Endodermal cell (in vitro differentiated cells): ENCODE measurements at regions not wholly inside any gene's neighbourhood (a gene's known extent, or its start where the extent isn't known, plus 50 kb on each side); places are given as distances from the start of the nearest gene placed in this dataset.

Source experiments
- DNase-seq: peaks from one replicate; pipeline ENCODE4 v3.0.0-alpha.2; 2017
- H3K27ac ChIP-seq: 2 replicates; pipeline ENCODE4 v1.5.1; 2013; ENCODE audit warnings: mild to moderate bottlenecking, low read depth, low read length, moderate library complexity
- H3K27me3 ChIP-seq: 2 replicates; pipeline ENCODE4 v1.6.1; 2013; ENCODE audit warnings: mild to moderate bottlenecking, low read length, moderate library complexity; ENCODE audit not compliant: insufficient read depth, control insufficient read depth, poor library complexity, severe bottlenecking
- H3K36me3 ChIP-seq: 2 replicates; pipeline ENCODE4 v1.7.0; 2013; ENCODE audit warnings: mild to moderate bottlenecking, low read length, moderate library complexity; ENCODE audit not compliant: control insufficient read depth, insufficient read depth
- H3K4me1 ChIP-seq: one replicate; pipeline ENCODE4 v1.7.0; 2013; ENCODE audit warnings: low read length; ENCODE audit not compliant: control insufficient read depth, insufficient read depth
- H3K4me3 ChIP-seq: 2 replicates; pipeline ENCODE4 v1.5.1; 2013; ENCODE audit warnings: mild to moderate bottlenecking, low read length, moderate library complexity
- H3K9ac ChIP-seq: 2 replicates; pipeline ENCODE4 v1.6.1; 2013; ENCODE audit warnings: mild to moderate bottlenecking, low read length, moderate library complexity; ENCODE audit not compliant: poor library complexity, severe bottlenecking; ENCODE audit errors: extremely low read depth
- H3K9me3 ChIP-seq: 2 replicates; pipeline ENCODE4 v1.6.1; 2013; ENCODE audit warnings: mild to moderate bottlenecking, low read length, moderate library complexity; ENCODE audit not compliant: control insufficient read depth
- H3K27ac Mint-ChIP-seq: 2 replicates; pipeline ENCODE4 v1.8.0; 2020; ENCODE audit warnings: mixed read lengths
- H3K27me3 Mint-ChIP-seq: 2 replicates; pipeline ENCODE4 v1.8.0; 2021; ENCODE audit warnings: mild to moderate bottlenecking, mixed read lengths; ENCODE audit not compliant: insufficient read depth
- H3K36me3 Mint-ChIP-seq: 2 replicates; pipeline ENCODE4 v1.8.0; 2020; ENCODE audit warnings: low read depth, mixed read lengths
- H3K4me1 Mint-ChIP-seq: 2 replicates; pipeline ENCODE4 v1.8.0; 2020; ENCODE audit warnings: mixed read lengths
- H3K4me3 Mint-ChIP-seq: 2 replicates; pipeline ENCODE4 v1.8.0; 2020; ENCODE audit warnings: mild to moderate bottlenecking, moderate library complexity, mixed read lengths
- H3K9me3 Mint-ChIP-seq: 2 replicates; pipeline ENCODE4 v1.8.0; 2020; ENCODE audit warnings: mild to moderate bottlenecking, mixed read lengths
- CTCF ChIP-seq: fragments of 200-600 bp; sonication (generic); conservative IDR thresholded peaks from 2 replicates; pipeline ENCODE4 v1.5.0; 2021; ENCODE audit warnings: antibody characterized with exemption, mild to moderate bottlenecking
- WGBS, 2 experiments: methylation state at CpG; one replicate each; pipeline versions ENCODE4 v1.1.5 to v1.1.7; 2013; ENCODE audit warnings: missing lambda C conversion rate in 2 of 2, mixed read lengths in 1 of 2; ENCODE audit not compliant: insufficient coverage in 1 of 2, insufficient read length in 1 of 2; 5-methylcytosine and 5-hydroxymethylcytosine counted together

- peak; percentile 52 for DNase-seq
- Histone ChIP-seq H3K4me3 (no peak overlapping the region), H3K27ac (no peak overlapping the region), H3K36me3 (no peaks in the 10 kb centered on the region), H3K9ac (no peak overlapping the region), H3K27me3 (no peaks in the 10 kb centered on the region), H3K9me3 (no peaks in the 10 kb centered on the region), H3K4me1 (no peaks in the 10 kb centered on the region)
- no peaks in the 10 kb centered on the region for H3K36me3 Mint-ChIP-seq
- peaks cover 2% of the 10 kb centered on the region for H3K9me3 Mint-ChIP-seq
- peak; percentile 67 for TF ChIP-seq CTCF
- no peak overlapping the region for H3K27ac Mint-ChIP-seq
- H3K4me1 Mint-ChIP-seq: peaks cover 24% of the 10 kb centered on the region
- H3K4me3 Mint-ChIP-seq: no peak overlapping the region
- WGBS, 2 experiments: 60 to 68% methylated on average over 4 of the region's 4 CpGs
- H3K27me3 Mint-ChIP-seq: no peaks in the 10 kb centered on the region
These were observed 936.6 kb downstream of the NR2F1-AS1 start for GRCh38 chr5:92644266-92644886.

- H3K36me3 Mint-ChIP-seq: no peaks in the 10 kb centered on the region
- H3K9me3 ChIP-seq: no peaks in the 10 kb centered on the region
- no peak overlapping the region for H3K4me3 Mint-ChIP-seq
- no peak for TF ChIP-seq CTCF
- no peaks in the 10 kb centered on the region for H3K36me3 ChIP-seq
- no peak overlapping the region for H3K9ac ChIP-seq
- DNase-seq: no peak
- peaks cover 24% of the 10 kb centered on the region for H3K4me1 Mint-ChIP-seq
- no peaks in the 10 kb centered on the region for H3K27me3 ChIP-seq
- no peaks in the 10 kb centered on the region for H3K9me3 Mint-ChIP-seq
- no peaks in the 10 kb centered on the region for H3K27me3 Mint-ChIP-seq
- H3K4me3 ChIP-seq: no peak overlapping the region
- WGBS, 2 experiments: 67 to 75% methylated on average over 3 to 10 of the region's 10 CpGs
- H3K4me1 ChIP-seq: no peaks in the 10 kb centered on the region
- H3K27ac Mint-ChIP-seq: peak overlapping the region; percentile 4
- H3K27ac ChIP-seq: peak overlapping the region; percentile 72
These were observed 939.7 kb downstream of the NR2F1-AS1 start for GRCh38 chr5:92641031-92641962.

GRCh38 chr5:92640340-92640739 is 940.7 kb downstream of the NR2F1-AS1 start:
- H3K27ac ChIP-seq: peak overlapping the region; percentile 72
- no peak overlapping the region for H3K4me3 ChIP-seq
- no peaks in the 10 kb centered on the region for H3K27me3 Mint-ChIP-seq
- H3K4me1 ChIP-seq: no peaks in the 10 kb centered on the region
- no peak for TF ChIP-seq CTCF
- DNase-seq: no peak
- H3K9ac ChIP-seq: no peak overlapping the region
- peaks cover 21% of the 10 kb centered on the region for H3K4me1 Mint-ChIP-seq
- H3K9me3 ChIP-seq: no peaks in the 10 kb centered on the region
- H3K36me3 ChIP-seq: no peaks in the 10 kb centered on the region
- 81% methylated on average over 3 of the region's 3 CpGs; no CpG with 5 or more reads in 1 of the 2 experiments for whole genome bisulfite sequencing, 2 experiments
- no peak overlapping the region for H3K4me3 Mint-ChIP-seq
- H3K9me3 Mint-ChIP-seq: no peaks in the 10 kb centered on the region
- H3K36me3 Mint-ChIP-seq: no peaks in the 10 kb centered on the region
- H3K27ac Mint-ChIP-seq: no peak overlapping the region
- H3K27me3 ChIP-seq: no peaks in the 10 kb centered on the region
